Mesothelial cell of epicardium (in vitro differentiated cells): ENCODE measurements at regions not wholly inside any gene's neighbourhood (a gene's known extent, or its start where the extent isn't known, plus 50 kb on each side); places are given as distances from the start of the nearest gene placed in this dataset.

ENCODE experiments used
- DNase-seq, 2 experiments: peaks; one replicate each; pipeline ENCODE4 v3.0.0; 2021; ENCODE audit warnings: low spot score in 2 of 2; ENCODE audit not compliant: unreplicated experiment in 2 of 2
- H3K27ac Mint-ChIP-seq: 2 replicates; pipeline ENCODE4 v1.8.0; 2021; ENCODE audit warnings: mixed read lengths
- H3K27me3 Mint-ChIP-seq: 2 replicates; pipeline ENCODE4 v1.8.0; 2021; ENCODE audit warnings: low read depth, mixed read lengths
- H3K36me3 Mint-ChIP-seq: 2 replicates; pipeline ENCODE4 v1.8.0; 2021; ENCODE audit warnings: mixed read lengths
- H3K4me1 Mint-ChIP-seq: 2 replicates; pipeline ENCODE4 v1.8.0; 2021; ENCODE audit warnings: mixed read lengths
- H3K4me3 Mint-ChIP-seq: 2 replicates; pipeline ENCODE4 v1.8.0; 2021; ENCODE audit warnings: mild to moderate bottlenecking, moderate library complexity, mixed read lengths
- H3K9me3 Mint-ChIP-seq: 2 replicates; pipeline ENCODE4 v1.8.0; 2021; ENCODE audit warnings: mixed read lengths
- CTCF ChIP-seq: fragments of 200-600 bp; sonication (generic); IDR thresholded peaks from one replicate; pipeline ENCODE4 v1.5.0; 2021; ENCODE audit warnings: antibody characterized with exemption; ENCODE audit not compliant: unreplicated experiment

DNA sequence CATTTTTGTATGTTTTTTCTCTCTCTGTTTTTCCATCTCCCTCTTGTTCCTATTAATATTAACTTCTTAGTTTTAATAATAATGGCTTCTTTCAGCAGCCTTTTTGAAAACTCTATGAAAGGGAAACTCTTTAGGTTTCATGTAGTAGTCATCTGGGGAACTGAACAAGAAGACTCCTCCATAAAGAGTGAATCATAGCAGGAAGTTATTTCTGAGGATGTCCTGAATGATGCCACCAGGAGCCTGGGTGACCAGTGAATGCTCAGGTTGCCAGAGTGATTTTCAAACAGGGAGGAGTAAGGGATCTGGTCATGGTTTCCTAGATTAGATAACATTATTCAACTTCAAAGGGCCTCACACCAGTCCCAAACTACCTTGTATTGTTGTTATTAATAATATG, 212.8 kb upstream of the PDE5A start:
- no peak for TF ChIP-seq CTCF
- Mint-ChIP-seq H3K4me1 (peaks cover 4% of the 10 kb centered on the region), H3K9me3 (peaks cover 20% of the 10 kb centered on the region), H3K27me3 (no peaks in the 10 kb centered on the region), H3K27ac (no peak overlapping the region), H3K36me3 (no peaks in the 10 kb centered on the region), H3K4me3 (no peak overlapping the region)
- no peak for DNase-seq

- no peak for TF ChIP-seq CTCF
- H3K4me1 Mint-ChIP-seq: peaks cover 10% of the 10 kb centered on the region
- no peak overlapping the region for H3K4me3 Mint-ChIP-seq
- no peak for DNase-seq
- no peaks in the 10 kb centered on the region for H3K36me3 Mint-ChIP-seq
- no peak overlapping the region for H3K27ac Mint-ChIP-seq
- no peaks in the 10 kb centered on the region for H3K27me3 Mint-ChIP-seq
- H3K9me3 Mint-ChIP-seq: peaks cover 21% of the 10 kb centered on the region
Observed at GRCh38 chr4:119835613-119835910, 207.0 kb upstream of the PDE5A start.

GRCh38 chr4:119834906-119835612, 206.5 kb upstream of the PDE5A start:
- Mint-ChIP-seq H3K9me3 (peaks cover 21% of the 10 kb centered on the region), H3K4me1 (peaks cover 10% of the 10 kb centered on the region), H3K27me3 (no peaks in the 10 kb centered on the region), H3K27ac (no peak overlapping the region), H3K4me3 (no peak overlapping the region), H3K36me3 (no peaks in the 10 kb centered on the region)
- DNase-seq: no peak
- no peak for TF ChIP-seq CTCF

DNA sequence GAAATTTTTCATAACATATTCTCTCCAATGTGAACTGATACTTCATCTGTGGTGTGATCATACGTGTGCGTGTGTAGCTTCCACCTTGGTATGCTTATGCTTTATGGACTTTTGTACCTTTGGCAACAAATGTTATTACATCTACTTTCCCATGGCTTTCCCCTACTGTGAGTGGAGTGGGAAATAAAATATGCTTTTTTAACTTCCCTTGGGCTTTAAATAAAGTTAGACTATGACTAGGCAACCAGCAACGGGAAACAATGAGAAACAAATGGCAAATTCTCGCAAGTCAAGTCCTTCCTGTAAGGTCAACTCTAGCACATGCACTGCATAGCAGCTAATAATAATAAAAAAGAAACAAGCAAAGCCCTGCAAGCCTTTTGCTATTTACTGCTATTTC, 205.0 kb upstream of the PDE5A start:
- no peaks in the 10 kb centered on the region for H3K36me3 Mint-ChIP-seq
- TF ChIP-seq CTCF: no peak
- no peak overlapping the region for H3K27ac Mint-ChIP-seq
- no peaks in the 10 kb centered on the region for H3K27me3 Mint-ChIP-seq
- no peak for DNase-seq
- peaks cover 10% of the 10 kb centered on the region for H3K4me1 Mint-ChIP-seq
- H3K9me3 Mint-ChIP-seq: peaks cover 13% of the 10 kb centered on the region
- H3K4me3 Mint-ChIP-seq: no peak overlapping the region

- DNase-seq: no peak
- TF ChIP-seq CTCF: no peak
- H3K36me3 Mint-ChIP-seq: no peaks in the 10 kb centered on the region
- no peak overlapping the region for H3K27ac Mint-ChIP-seq
- no peaks in the 10 kb centered on the region for H3K27me3 Mint-ChIP-seq
- H3K4me1 Mint-ChIP-seq: peaks cover 10% of the 10 kb centered on the region
- no peak overlapping the region for H3K4me3 Mint-ChIP-seq
- H3K9me3 Mint-ChIP-seq: peaks cover 13% of the 10 kb centered on the region
Observed at GRCh38 chr4:119832776-119833175, 204.2 kb upstream of the PDE5A start.

- Mint-ChIP-seq H3K27ac (no peak overlapping the region), H3K36me3 (no peaks in the 10 kb centered on the region), H3K9me3 (peaks cover 20% of the 10 kb centered on the region), H3K4me1 (peaks cover 3% of the 10 kb centered on the region), H3K4me3 (no peak overlapping the region), H3K27me3 (no peaks in the 10 kb centered on the region)
- no peak for TF ChIP-seq CTCF
- no peak for DNase-seq
Observed at GRCh38 chr4:119829326-119829725, 200.7 kb upstream of the PDE5A start.
